Kidney tubule cell (primary cell): ENCODE measurements at regions not wholly inside any gene's neighbourhood (a gene's known extent, or its start where the extent isn't known, plus 50 kb on each side); places are given as distances from the start of the nearest gene placed in this dataset.
A peak's percentile ranks its signal among the peaks of the same experiment; 100 is the strongest.

ENCODE experiments used
- DNase-seq: peaks from one replicate; pipeline ENCODE4 v3.0.0-alpha.2; 2018; ENCODE audit warnings: low spot score

GRCh38 chr2:12110481-12110880, 364.0 kb downstream of the LPIN1 start:
- no peak for DNase-seq

GRCh38 chr2:12113412-12113811, 367.0 kb downstream of the LPIN1 start:
- DNase-seq = no peak

- DNase-seq = no peak
Observed at GRCh38 chr2:12114816-12115215, 368.4 kb downstream of the LPIN1 start.

- no peak for DNase-seq
Observed at GRCh38 chr2:12116228-12116750, 369.9 kb downstream of the LPIN1 start.

GRCh38 chr2:12119841-12120240, 373.4 kb downstream of the LPIN1 start:
- peak; percentile 11 for DNase-seq

- DNase-seq = no peak
Observed at GRCh38 chr2:12120281-12121150, 374.1 kb downstream of the LPIN1 start.

GRCh38 chr2:12124790-12125189, 378.4 kb downstream of the LPIN1 start:
- no peak for DNase-seq

- DNase-seq = no peak
Observed at GRCh38 chr2:12126318-12126717, 379.9 kb downstream of the LPIN1 start.

- no peak for DNase-seq
Observed at GRCh38 chr2:12127638-12128037, 381.2 kb downstream of the LPIN1 start.

GRCh38 chr2:12131975-12132374, 385.5 kb downstream of the LPIN1 start:
- DNase-seq = no peak

- no peak for DNase-seq
Observed at GRCh38 chr2:12141618-12142258, 395.3 kb downstream of the LPIN1 start.

GRCh38 chr2:12151716-12152115, 405.3 kb downstream of the LPIN1 start:
- no peak for DNase-seq

- DNase-seq = no peak
Observed at GRCh38 chr2:12152888-12153287, 406.5 kb downstream of the LPIN1 start.

- DNase-seq = peak; percentile 12
Observed at GRCh38 chr2:12155303-12156051, 409.0 kb downstream of the LPIN1 start.

- DNase-seq = no peak
Observed at GRCh38 chr2:12156349-12156748, 409.9 kb downstream of the LPIN1 start.

GRCh38 chr2:12161085-12161484, 414.7 kb downstream of the LPIN1 start:
- no peak for DNase-seq

GRCh38 chr2:12162269-12163247, 416.1 kb downstream of the LPIN1 start:
- DNase-seq = no peak

GRCh38 chr2:12163866-12164265, 417.4 kb downstream of the LPIN1 start:
- DNase-seq = no peak

- no peak for DNase-seq
Observed at GRCh38 chr2:12164689-12165088, 418.3 kb downstream of the LPIN1 start.

GRCh38 chr2:12167525-12168317, 421.3 kb downstream of the LPIN1 start:
- DNase-seq = no peak
